Peyer's patch (tissue), 4 donors: ENCODE measurements at regions not wholly inside any gene's neighbourhood (a gene's known extent, or its start where the extent isn't known, plus 50 kb on each side); places are given as distances from the start of the nearest gene placed in this dataset.

Experiments used
- DNase-seq, 3 donors: peaks; one replicate each; pipeline ENCODE4 v3.0.0-alpha.2; 2017 to 2019
- H3K27ac ChIP-seq, 4 donors: fragments of 200-600 bp; sonication (generic); one replicate each; pipeline ENCODE4 v1.5.1; 2016 to 2019
- H3K27me3 ChIP-seq, 2 donors: fragments of 200-600 bp; sonication (generic); one replicate each; pipeline ENCODE4 v1.5.1; 2019
- H3K36me3 ChIP-seq, 3 donors: fragments of 200-600 bp; sonication (generic); one replicate each; pipeline ENCODE4 v1.5.1; 2016 to 2019
- H3K4me1 ChIP-seq, 4 donors: fragments of 200-600 bp; sonication (generic); one replicate each; pipeline ENCODE4 v1.5.1; 2016 to 2019
- H3K4me3 ChIP-seq, 4 donors: fragments of 200-600 bp; sonication (generic); 1 replicate in 3 of 4; 2 replicates in 1 of 4; pipeline ENCODE4 v1.5.1; 2016 to 2019; ENCODE audit warnings: mild to moderate bottlenecking in 1 of 4
- H3K9me3 ChIP-seq, 4 donors: fragments of 200-600 bp; sonication (generic); one replicate each; pipeline ENCODE4 v1.5.1; 2016 to 2019; ENCODE audit warnings: mild to moderate bottlenecking in 1 of 4
- POLR2A ChIP-seq, 2 donors: fragments of 450-650 bp; IDR thresholded peaks; one replicate each; pipeline ENCODE4 v1.5.1; 2017; ENCODE audit warnings: antibody characterized with exemption in 2 of 2, mild to moderate bottlenecking in 2 of 2, moderate library complexity in 2 of 2
- TF ChIP-seq, protein P1 (sequence below), 6 experiments: fragments of 450-650 bp in 4 of 6; fragments of 200-600 bp in 2 of 6; sonication (generic) in 1 of 6; IDR thresholded peaks; one replicate each; pipeline ENCODE4 v1.5.1; 2017 to 2019; ENCODE audit warnings: antibody characterized with exemption in 6 of 6, mild to moderate bottlenecking in 3 of 6, moderate library complexity in 1 of 6

DNA sequence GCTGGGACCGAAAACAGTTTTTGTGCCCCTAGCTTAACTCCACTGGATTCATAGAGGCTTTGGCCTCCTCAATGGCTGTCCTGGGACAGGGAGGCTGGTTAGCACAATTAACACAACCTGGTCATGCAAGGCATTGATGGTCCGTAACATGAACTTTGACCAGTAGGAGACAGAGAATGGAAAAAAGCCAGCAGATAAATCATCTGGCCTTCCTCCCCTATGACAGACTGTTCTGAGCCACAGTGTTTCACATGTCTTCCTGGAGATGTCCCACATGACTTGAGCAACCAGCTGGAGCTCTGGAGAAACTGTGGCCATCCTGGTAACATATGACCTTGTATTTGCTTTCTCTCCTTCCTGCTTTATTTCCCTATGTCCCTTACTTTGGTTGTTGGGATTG, 244.2 kb downstream of the UQCRFS1 start:
- no peaks in the 10 kb centered on the region for H3K27me3 ChIP-seq

DNA sequence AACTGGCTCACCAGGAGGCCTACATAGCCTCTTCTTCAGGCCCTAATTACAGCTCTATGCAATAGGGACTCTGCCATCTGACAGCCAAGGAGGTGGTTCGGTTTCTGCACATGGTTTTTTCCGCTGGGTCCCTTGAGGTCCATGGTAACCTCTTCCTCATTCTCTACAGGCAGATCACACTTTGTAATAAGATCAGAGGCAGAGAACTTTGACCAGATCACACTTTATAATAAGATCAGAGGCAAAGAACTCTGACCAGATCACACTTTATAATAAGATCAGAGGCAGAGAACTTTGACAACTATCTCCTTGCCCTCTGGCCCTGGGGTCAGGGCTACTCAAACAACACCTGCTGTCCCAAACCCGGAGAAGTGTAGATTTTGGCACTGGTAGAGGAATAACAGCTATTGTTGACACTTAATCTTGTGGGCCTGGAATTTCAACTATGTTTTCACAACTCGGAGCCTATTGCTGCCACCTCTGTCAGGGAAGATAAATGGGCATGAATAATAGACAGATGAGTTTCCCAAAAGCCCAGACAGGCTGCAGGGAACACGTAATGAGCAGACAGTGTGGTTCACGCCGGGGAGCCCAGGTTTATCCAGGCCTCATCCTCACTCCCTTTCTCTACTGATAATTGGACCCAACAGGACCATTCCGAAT, 246.1 kb downstream of the UQCRFS1 start:
- Histone ChIP-seq H3K27ac (no peak overlapping the region), H3K36me3 (no peaks in the 10 kb centered on the region)
- TF ChIP-seq, protein P1, sequence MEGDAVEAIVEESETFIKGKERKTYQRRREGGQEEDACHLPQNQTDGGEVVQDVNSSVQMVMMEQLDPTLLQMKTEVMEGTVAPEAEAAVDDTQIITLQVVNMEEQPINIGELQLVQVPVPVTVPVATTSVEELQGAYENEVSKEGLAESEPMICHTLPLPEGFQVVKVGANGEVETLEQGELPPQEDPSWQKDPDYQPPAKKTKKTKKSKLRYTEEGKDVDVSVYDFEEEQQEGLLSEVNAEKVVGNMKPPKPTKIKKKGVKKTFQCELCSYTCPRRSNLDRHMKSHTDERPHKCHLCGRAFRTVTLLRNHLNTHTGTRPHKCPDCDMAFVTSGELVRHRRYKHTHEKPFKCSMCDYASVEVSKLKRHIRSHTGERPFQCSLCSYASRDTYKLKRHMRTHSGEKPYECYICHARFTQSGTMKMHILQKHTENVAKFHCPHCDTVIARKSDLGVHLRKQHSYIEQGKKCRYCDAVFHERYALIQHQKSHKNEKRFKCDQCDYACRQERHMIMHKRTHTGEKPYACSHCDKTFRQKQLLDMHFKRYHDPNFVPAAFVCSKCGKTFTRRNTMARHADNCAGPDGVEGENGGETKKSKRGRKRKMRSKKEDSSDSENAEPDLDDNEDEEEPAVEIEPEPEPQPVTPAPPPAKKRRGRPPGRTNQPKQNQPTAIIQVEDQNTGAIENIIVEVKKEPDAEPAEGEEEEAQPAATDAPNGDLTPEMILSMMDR (IDR thresholded peaks at IDR 0.05) = no peak
- no peak for TF ChIP-seq POLR2A (IDR thresholded peaks at IDR 0.05)

More for the DNA sequence above, 244.2 kb downstream of the UQCRFS1 start:
- Histone ChIP-seq H3K4me3 (no peak overlapping the region), H3K36me3 (no peaks in the 10 kb centered on the region), H3K4me1 (no peaks in the 10 kb centered on the region), H3K9me3 (no peaks in the 10 kb centered on the region), H3K27ac (no peak overlapping the region)
- no peak for TF ChIP-seq POLR2A (IDR thresholded peaks at IDR 0.05)
- TF ChIP-seq, protein P1 (IDR thresholded peaks at IDR 0.05) = no peak
- no peak for DNase-seq

DNA sequence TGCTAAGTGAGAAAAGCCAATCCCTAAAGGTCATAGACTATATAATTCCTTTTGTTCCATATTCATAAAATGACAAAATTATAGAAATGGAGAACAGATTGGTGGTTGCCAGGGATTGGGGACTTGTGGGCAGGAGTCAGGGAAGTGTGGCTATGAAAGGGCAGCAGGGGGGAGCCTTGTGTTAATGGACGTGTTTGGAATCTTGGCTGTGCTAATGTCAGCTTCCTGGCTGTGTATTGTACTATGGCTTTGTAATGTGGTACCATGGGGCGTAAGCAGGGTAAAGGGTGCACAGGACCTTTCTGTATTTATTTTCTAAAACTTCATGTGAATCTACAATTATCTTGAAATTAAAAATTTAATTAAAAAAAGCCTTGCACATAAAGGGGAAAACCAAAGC, 248.5 kb downstream of the UQCRFS1 start:
- no peak overlapping the region for H3K27ac ChIP-seq
- H3K4me3 ChIP-seq = no peak overlapping the region
- no peak for TF ChIP-seq POLR2A (IDR thresholded peaks at IDR 0.05)
- TF ChIP-seq, protein P1 (IDR thresholded peaks at IDR 0.05) = no peak
- no peaks in the 10 kb centered on the region for H3K36me3 ChIP-seq
- no peak for DNase-seq
- H3K9me3 ChIP-seq = no peaks in the 10 kb centered on the region
- no peaks in the 10 kb centered on the region for H3K4me1 ChIP-seq
- H3K27me3 ChIP-seq = no peaks in the 10 kb centered on the region

More for the DNA sequence above, 246.1 kb downstream of the UQCRFS1 start:
- H3K4me3 ChIP-seq = no peak overlapping the region
- no peaks in the 10 kb centered on the region for H3K27me3 ChIP-seq
- DNase-seq = no peak
- H3K9me3 ChIP-seq = no peaks in the 10 kb centered on the region
- H3K4me1 ChIP-seq = no peaks in the 10 kb centered on the region

DNA sequence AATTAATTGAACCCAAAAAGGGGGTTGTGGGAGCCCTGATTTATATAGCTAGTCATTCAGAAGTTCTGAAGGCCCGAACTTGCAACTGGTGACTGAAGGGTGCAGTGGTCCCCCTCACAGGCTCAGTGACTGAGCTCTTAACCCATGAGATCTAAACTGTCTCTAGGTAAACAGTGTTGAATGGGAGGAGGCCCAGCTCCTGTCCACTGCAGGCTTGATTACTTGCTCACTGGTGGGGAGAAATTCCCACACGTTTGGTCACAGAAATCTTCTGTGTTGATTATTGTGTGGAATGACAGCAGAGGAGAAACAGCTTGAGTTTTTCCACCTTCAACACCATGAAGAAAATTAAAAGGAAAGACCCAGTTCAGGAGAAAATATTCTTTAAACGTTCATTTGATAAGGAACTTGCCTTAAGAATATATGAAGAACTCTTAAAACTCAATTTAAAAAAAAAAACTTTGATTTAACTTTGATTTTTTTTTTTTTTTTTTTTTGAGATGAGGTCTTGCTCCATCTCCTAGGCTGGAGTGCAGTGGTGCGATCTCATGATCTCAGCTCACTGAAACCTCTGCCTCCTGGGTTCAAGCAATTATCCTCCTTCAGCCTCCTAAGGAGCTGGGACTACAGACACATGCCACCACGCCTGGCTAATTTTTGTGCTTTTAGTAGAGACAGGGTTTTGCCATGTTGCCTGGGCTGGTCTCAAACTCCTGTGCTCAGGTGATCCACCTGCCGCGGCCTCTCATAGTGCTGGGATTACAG, 249.3 kb downstream of the UQCRFS1 start:
- no peak overlapping the region for H3K27ac ChIP-seq
- no peak for DNase-seq
- H3K36me3 ChIP-seq = no peaks in the 10 kb centered on the region
- H3K9me3 ChIP-seq = no peaks in the 10 kb centered on the region
- H3K4me3 ChIP-seq = no peak overlapping the region
- TF ChIP-seq, protein P1 (IDR thresholded peaks at IDR 0.05) = no peak
- no peak for TF ChIP-seq POLR2A (IDR thresholded peaks at IDR 0.05)
- no peaks in the 10 kb centered on the region for H3K27me3 ChIP-seq
- H3K4me1 ChIP-seq = no peaks in the 10 kb centered on the region

DNA sequence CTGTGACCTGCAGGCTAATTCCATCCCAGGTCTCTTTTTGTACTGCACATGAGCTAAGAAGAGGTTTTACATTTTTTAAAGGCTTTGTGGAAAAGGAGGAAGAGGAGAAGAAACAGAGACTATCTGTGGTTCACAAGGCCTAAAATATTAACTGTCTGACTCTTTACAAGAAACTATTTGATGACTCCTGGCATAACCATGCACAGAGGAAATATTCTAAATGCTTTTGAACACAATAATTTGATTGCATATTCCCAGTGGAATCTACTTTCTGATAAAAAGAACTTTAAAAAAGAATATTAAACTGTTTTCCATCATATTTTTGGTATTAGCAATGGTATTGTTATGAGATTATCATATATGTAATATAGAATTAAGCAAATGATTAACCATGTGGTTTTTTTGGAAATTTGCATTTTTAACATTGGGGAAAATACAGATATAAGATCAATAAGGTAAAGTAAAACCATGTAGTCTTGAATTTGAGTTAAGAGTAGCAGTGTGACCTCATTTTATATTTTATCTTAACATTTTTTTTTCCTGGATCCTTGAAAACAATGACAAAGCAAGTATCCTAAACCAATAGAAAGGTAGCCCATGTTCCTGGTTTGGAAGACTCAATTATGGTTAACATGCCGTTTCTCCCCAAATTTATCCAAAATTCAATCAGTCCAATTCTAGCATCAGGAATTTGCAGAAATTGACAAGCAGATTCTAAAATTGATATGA, 251.0 kb downstream of the UQCRFS1 start:
- Histone ChIP-seq H3K4me3 (no peak overlapping the region), H3K36me3 (no peaks in the 10 kb centered on the region), H3K27me3 (no peaks in the 10 kb centered on the region), H3K4me1 (no peaks in the 10 kb centered on the region), H3K9me3 (no peaks in the 10 kb centered on the region), H3K27ac (no peak overlapping the region)
- TF ChIP-seq POLR2A (IDR thresholded peaks at IDR 0.05) = no peak
- TF ChIP-seq, protein P1 (IDR thresholded peaks at IDR 0.05) = no peak
- no peak for DNase-seq
